Hypothalamus (tissue), 51 donors: ENCODE measurements at regions not wholly inside any gene's neighbourhood (a gene's known extent, or its start where the extent isn't known, plus 50 kb on each side); places are given as distances from the start of the nearest gene placed in this dataset.
A peak's percentile ranks its signal among the peaks of the same experiment; 100 is the strongest.

Source experiments
- DNase-seq, 51 donors: peaks; one replicate each; lab custom pipeline; 2025; lab: John Stamatoyannopoulos, UW

- DNase-seq: no peak
These were observed 132.7 kb upstream of the TNC start for GRCh38 chr9:115250621-115251032.

- DNase-seq: peak in 1 of 51 donors; percentile 4
These were observed 136.6 kb upstream of the TNC start for GRCh38 chr9:115254287-115255180.

GRCh38 chr9:115261656-115262081, 143.7 kb upstream of the TNC start:
- no peak for DNase-seq

GRCh38 chr9:115262477-115262876, 144.5 kb upstream of the TNC start:
- DNase-seq: peak in 17 of 51 donors; percentile 1 to 25 (median 9)

GRCh38 chr9:115262952-115263351, 145.0 kb upstream of the TNC start:
- DNase-seq: no peak

- no peak for DNase-seq
These were observed 145.6 kb upstream of the TNC start for GRCh38 chr9:115263371-115264075.

- no peak for DNase-seq
These were observed 146.4 kb upstream of the TNC start for GRCh38 chr9:115264313-115264712.

GRCh38 chr9:115267790-115268189, 149.8 kb upstream of the TNC start:
- no peak for DNase-seq

GRCh38 chr9:115275753-115276152, 157.8 kb upstream of the TNC start:
- no peak for DNase-seq

- DNase-seq: no peak
These were observed 158.7 kb upstream of the TNC start for GRCh38 chr9:115276621-115277020.

GRCh38 chr9:115277301-115277700, 159.3 kb upstream of the TNC start:
- no peak for DNase-seq

- DNase-seq: no peak
These were observed 160.5 kb upstream of the TNC start for GRCh38 chr9:115278326-115279035.

- no peak for DNase-seq
These were observed 165.4 kb upstream of the TNC start for GRCh38 chr9:115283395-115283794.

- no peak for DNase-seq
These were observed 167.9 kb upstream of the TNC start for GRCh38 chr9:115285836-115286235.

GRCh38 chr9:115286411-115286810, 168.5 kb upstream of the TNC start:
- no peak for DNase-seq

- no peak for DNase-seq
These were observed 171.8 kb upstream of the TNC start for GRCh38 chr9:115289757-115290208.

GRCh38 chr9:115291841-115292240, 173.9 kb upstream of the TNC start:
- DNase-seq: no peak

- DNase-seq: no peak
These were observed 174.8 kb upstream of the TNC start for GRCh38 chr9:115292584-115293279.

- no peak for DNase-seq
These were observed 177.8 kb upstream of the TNC start for GRCh38 chr9:115295734-115296133.

GRCh38 chr9:115296831-115297565, 179.0 kb upstream of the TNC start:
- DNase-seq: no peak
